ENCODE measurements at regions not wholly inside any gene's neighbourhood (a gene's known extent, or its start where the extent isn't known, plus 50 kb on each side); places are given as distances from the start of the nearest gene placed in this dataset.
"Not testable (repeated sequence)": the region's sequence is repeated elsewhere in the genome, so short reads cannot be mapped to it uniquely, and the experiment has no call there.

GRCh38 chr13:106083620-106084350 lies 451.7 kb downstream of the EFNB2 start:
- Mint-ChIP-seq H3K9me3 (peaks cover 6% of the 10 kb centered on the region), H3K27me3 (ENCODE audit: low read depth) (peaks cover 4% of the 10 kb centered on the region), H3K4me1 (no peaks in the 10 kb centered on the region), H3K36me3 (ENCODE audit: low read depth) (peaks cover 3% of the 10 kb centered on the region), H3K4me3 (no peak overlapping the region), H3K27ac (no peak overlapping the region)
- TF ChIP-seq CTCF (IDR thresholded peaks at IDR 0.05; ENCODE audit: unreplicated experiment in 3 of 3), result no peak

DNA sequence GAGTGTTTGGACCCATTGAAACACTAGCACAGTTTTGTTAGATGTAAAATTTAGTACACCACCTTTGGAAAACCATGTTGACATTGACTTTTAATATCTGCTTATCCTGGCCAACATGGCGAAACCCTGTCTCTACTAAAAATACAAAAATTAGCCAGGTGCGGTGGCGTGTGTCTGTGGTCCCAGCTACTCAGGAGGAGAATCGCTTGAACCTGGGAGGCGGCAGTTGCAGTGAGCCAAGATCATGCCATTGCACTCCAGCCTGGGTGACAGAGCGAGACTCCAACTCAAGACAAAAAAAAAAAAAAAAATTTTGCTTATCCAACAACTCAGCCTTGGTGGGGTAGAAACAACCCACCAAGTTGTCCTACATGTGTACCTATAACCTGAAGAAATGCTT lies 454.2 kb downstream of the EFNB2 start:
- not testable (repeated sequence) for H3K4me1 Mint-ChIP-seq; H3K36me3 Mint-ChIP-seq (ENCODE audit: low read depth); H3K4me3 Mint-ChIP-seq; H3K9me3 Mint-ChIP-seq; H3K27me3 Mint-ChIP-seq (ENCODE audit: low read depth); H3K27ac Mint-ChIP-seq

- no peak overlapping the region for H3K4me3 Mint-ChIP-seq
- no peaks in the 10 kb centered on the region for H3K27me3 Mint-ChIP-seq (ENCODE audit: low read depth)
- peaks cover 6% of the 10 kb centered on the region for H3K4me1 Mint-ChIP-seq
- H3K36me3 Mint-ChIP-seq (ENCODE audit: low read depth), result peaks cover 3% of the 10 kb centered on the region
- peaks cover 6% of the 10 kb centered on the region for H3K9me3 Mint-ChIP-seq
- no peak for TF ChIP-seq CTCF (IDR thresholded peaks at IDR 0.05; ENCODE audit: unreplicated experiment in 3 of 3)
- H3K27ac Mint-ChIP-seq, result no peak overlapping the region
Observed at GRCh38 chr13:106078191-106078590, 457.3 kb downstream of the EFNB2 start.

DNA sequence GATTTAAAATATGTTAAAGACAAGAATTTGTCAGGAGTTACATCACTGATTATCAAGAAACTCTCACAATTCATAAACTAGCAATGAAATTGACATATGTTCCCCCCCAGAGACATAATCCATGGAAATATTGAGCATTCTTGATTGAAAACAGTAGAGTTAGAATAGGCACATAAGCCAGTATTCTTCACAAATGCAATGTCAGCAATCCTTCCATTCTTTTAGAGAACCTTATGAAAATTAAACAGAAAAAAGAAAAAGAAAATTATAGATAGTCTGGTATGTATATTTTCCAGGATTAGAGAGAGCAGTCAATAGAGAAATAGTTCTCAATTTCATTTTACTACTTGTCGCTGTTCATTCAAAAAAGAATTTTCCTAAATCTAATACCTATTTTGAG lies 458.4 kb downstream of the EFNB2 start:
- H3K27ac Mint-ChIP-seq, result no peak overlapping the region

DNA sequence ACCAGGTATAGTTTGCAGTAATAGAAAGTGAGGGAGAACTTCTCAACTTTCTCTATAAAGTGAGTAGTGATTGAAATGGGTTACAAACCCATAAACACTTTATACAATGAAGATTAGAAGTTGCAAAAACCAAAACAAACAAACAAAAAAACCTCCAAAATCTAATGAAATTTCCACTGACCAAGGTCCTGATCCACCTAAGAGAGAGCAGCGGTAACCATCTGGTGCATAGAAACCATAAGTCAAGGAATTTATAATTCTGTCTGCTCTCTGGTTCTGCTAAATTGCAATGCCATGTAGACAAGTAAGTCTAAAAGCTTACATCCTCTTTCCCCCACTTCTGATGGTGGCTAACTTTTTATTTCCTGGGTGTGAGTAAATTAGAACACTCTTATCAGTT lies 463.4 kb downstream of the EFNB2 start:
- Mint-ChIP-seq H3K9me3 (no peaks in the 10 kb centered on the region), H3K4me3 (no peak overlapping the region), H3K27me3 (ENCODE audit: low read depth) (no peaks in the 10 kb centered on the region), H3K36me3 (ENCODE audit: low read depth) (no peaks in the 10 kb centered on the region), H3K4me1 (no peaks in the 10 kb centered on the region), H3K27ac (no peak overlapping the region)
- TF ChIP-seq CTCF (IDR thresholded peaks at IDR 0.05; ENCODE audit: unreplicated experiment in 3 of 3), result no peak

More for the DNA sequence above, 458.4 kb downstream of the EFNB2 start:
- peaks cover 6% of the 10 kb centered on the region for H3K9me3 Mint-ChIP-seq
- peaks cover 6% of the 10 kb centered on the region for H3K4me1 Mint-ChIP-seq
- peaks cover 3% of the 10 kb centered on the region for H3K36me3 Mint-ChIP-seq (ENCODE audit: low read depth)
- no peak overlapping the region for H3K4me3 Mint-ChIP-seq
- no peak for TF ChIP-seq CTCF (IDR thresholded peaks at IDR 0.05; ENCODE audit: unreplicated experiment in 3 of 3)
- no peaks in the 10 kb centered on the region for H3K27me3 Mint-ChIP-seq (ENCODE audit: low read depth)

- TF ChIP-seq CTCF (IDR thresholded peaks at IDR 0.05; ENCODE audit: unreplicated experiment in 3 of 3), result no peak
- Mint-ChIP-seq H3K27ac (peak overlapping the region in 1 of 3 experiments; percentile 3), H3K4me3 (no peak overlapping the region), H3K36me3 (ENCODE audit: low read depth) (no peaks in the 10 kb centered on the region), H3K4me1 (no peaks in the 10 kb centered on the region), H3K9me3 (peaks cover 2% of the 10 kb centered on the region), H3K27me3 (ENCODE audit: low read depth) (peaks cover 3% of the 10 kb centered on the region)
Observed at GRCh38 chr13:106063591-106064313, 471.7 kb downstream of the EFNB2 start.
